ENCODE measurements at regions not wholly inside any gene's neighbourhood (a gene's known extent, or its start where the extent isn't known, plus 50 kb on each side); places are given as distances from the start of the nearest gene placed in this dataset.
"Not testable (repeated sequence)": the region's sequence is repeated elsewhere in the genome, so short reads cannot be mapped to it uniquely, and the experiment has no call there.

GRCh38 chr16:60402941-60403340 is 1633.3 kb downstream of the CDH8 start:
- not testable (repeated sequence) for H3K4me3 ChIP-seq (ENCODE audit: low read length); H3K4me1 ChIP-seq (ENCODE audit: control insufficient read depth, insufficient read depth, low read length); H3K9me3 ChIP-seq (ENCODE audit: control insufficient read depth, low read length); H3K27me3 ChIP-seq (replicated peaks; ENCODE audit: control insufficient read depth, insufficient read depth, low read length); H3K9ac ChIP-seq (ENCODE audit: low read length); DNase-seq (ENCODE audit: low read depth); H3K36me3 ChIP-seq (ENCODE audit: control insufficient read depth, insufficient read depth, low read length, severe bottlenecking)

GRCh38 chr16:60392380-60392779 is 1643.9 kb downstream of the CDH8 start:
- DNase-seq (ENCODE audit: low read depth): no peak
- Histone ChIP-seq H3K36me3 (ENCODE audit: control insufficient read depth, insufficient read depth, low read length, severe bottlenecking) (no peaks in the 10 kb centered on the region), H3K4me3 (ENCODE audit: low read length) (no peak overlapping the region), H3K9ac (ENCODE audit: low read length) (no peak overlapping the region), H3K27me3 (replicated peaks; ENCODE audit: control insufficient read depth, insufficient read depth, low read length) (no peaks in the 10 kb centered on the region), H3K9me3 (ENCODE audit: control insufficient read depth, low read length) (no peaks in the 10 kb centered on the region), H3K4me1 (ENCODE audit: control insufficient read depth, insufficient read depth, low read length) (no peaks in the 10 kb centered on the region)

GRCh38 chr16:60371591-60371990 is 1637.5 kb upstream of the GOT2 start:
- H3K36me3 ChIP-seq (ENCODE audit: control insufficient read depth, insufficient read depth, low read length, severe bottlenecking): no peaks in the 10 kb centered on the region
- H3K4me3 ChIP-seq (ENCODE audit: low read length): no peak overlapping the region
- no peak for DNase-seq (ENCODE audit: low read depth)
- H3K27me3 ChIP-seq (replicated peaks; ENCODE audit: control insufficient read depth, insufficient read depth, low read length): no peaks in the 10 kb centered on the region
- H3K9me3 ChIP-seq (ENCODE audit: control insufficient read depth, low read length): no peaks in the 10 kb centered on the region
- H3K9ac ChIP-seq (ENCODE audit: low read length): no peak overlapping the region
- H3K4me1 ChIP-seq (ENCODE audit: control insufficient read depth, insufficient read depth, low read length): no peaks in the 10 kb centered on the region

- Histone ChIP-seq H3K4me1 (ENCODE audit: control insufficient read depth, insufficient read depth, low read length) (no peaks in the 10 kb centered on the region), H3K27me3 (replicated peaks; ENCODE audit: control insufficient read depth, insufficient read depth, low read length) (no peaks in the 10 kb centered on the region), H3K4me3 (ENCODE audit: low read length) (no peak overlapping the region), H3K9ac (ENCODE audit: low read length) (no peak overlapping the region), H3K36me3 (ENCODE audit: control insufficient read depth, insufficient read depth, low read length, severe bottlenecking) (no peaks in the 10 kb centered on the region), H3K9me3 (ENCODE audit: control insufficient read depth, low read length) (no peaks in the 10 kb centered on the region)
- no peak for DNase-seq (ENCODE audit: low read depth)
Observed at GRCh38 chr16:60367739-60368138, 1633.6 kb upstream of the GOT2 start.

GRCh38 chr16:60363566-60363965 is 1629.5 kb upstream of the GOT2 start:
- H3K36me3 ChIP-seq (ENCODE audit: control insufficient read depth, insufficient read depth, low read length, severe bottlenecking): no peaks in the 10 kb centered on the region
- DNase-seq (ENCODE audit: low read depth): no peak

GRCh38 chr16:60359866-60360265 is 1625.8 kb upstream of the GOT2 start:
- not testable (repeated sequence) for H3K27me3 ChIP-seq (replicated peaks; ENCODE audit: control insufficient read depth, insufficient read depth, low read length); DNase-seq (ENCODE audit: low read depth)

More at GRCh38 chr16:60363566-60363965, 1629.5 kb upstream of the GOT2 start:
- no peak overlapping the region for H3K9ac ChIP-seq (ENCODE audit: low read length)
- H3K4me1 ChIP-seq (ENCODE audit: control insufficient read depth, insufficient read depth, low read length): no peaks in the 10 kb centered on the region
- no peaks in the 10 kb centered on the region for H3K27me3 ChIP-seq (replicated peaks; ENCODE audit: control insufficient read depth, insufficient read depth, low read length)
- H3K9me3 ChIP-seq (ENCODE audit: control insufficient read depth, low read length): no peaks in the 10 kb centered on the region
- no peak overlapping the region for H3K4me3 ChIP-seq (ENCODE audit: low read length)

GRCh38 chr16:60359412-60359811 is 1625.3 kb upstream of the GOT2 start:
- H3K27me3 ChIP-seq (replicated peaks; ENCODE audit: control insufficient read depth, insufficient read depth, low read length); H3K9ac ChIP-seq (ENCODE audit: low read length); H3K4me1 ChIP-seq (ENCODE audit: control insufficient read depth, insufficient read depth, low read length); DNase-seq (ENCODE audit: low read depth); H3K9me3 ChIP-seq (ENCODE audit: control insufficient read depth, low read length); H3K36me3 ChIP-seq (ENCODE audit: control insufficient read depth, insufficient read depth, low read length, severe bottlenecking); H3K4me3 ChIP-seq (ENCODE audit: low read length): not testable (repeated sequence)

More at GRCh38 chr16:60359866-60360265, 1625.8 kb upstream of the GOT2 start:
- not testable (repeated sequence) for H3K4me3 ChIP-seq (ENCODE audit: low read length); H3K9me3 ChIP-seq (ENCODE audit: control insufficient read depth, low read length); H3K4me1 ChIP-seq (ENCODE audit: control insufficient read depth, insufficient read depth, low read length); H3K9ac ChIP-seq (ENCODE audit: low read length); H3K36me3 ChIP-seq (ENCODE audit: control insufficient read depth, insufficient read depth, low read length, severe bottlenecking)

- H3K9ac ChIP-seq (ENCODE audit: low read length); H3K4me1 ChIP-seq (ENCODE audit: control insufficient read depth, insufficient read depth, low read length); H3K36me3 ChIP-seq (ENCODE audit: control insufficient read depth, insufficient read depth, low read length, severe bottlenecking); H3K4me3 ChIP-seq (ENCODE audit: low read length); H3K9me3 ChIP-seq (ENCODE audit: control insufficient read depth, low read length); DNase-seq (ENCODE audit: low read depth); H3K27me3 ChIP-seq (replicated peaks; ENCODE audit: control insufficient read depth, insufficient read depth, low read length): not testable (repeated sequence)
Observed at GRCh38 chr16:60357876-60358522, 1623.9 kb upstream of the GOT2 start.

GRCh38 chr16:60346256-60346655 is 1612.1 kb upstream of the GOT2 start:
- Histone ChIP-seq H3K27me3 (replicated peaks; ENCODE audit: control insufficient read depth, insufficient read depth, low read length) (no peaks in the 10 kb centered on the region), H3K9me3 (ENCODE audit: control insufficient read depth, low read length) (no peaks in the 10 kb centered on the region), H3K4me3 (ENCODE audit: low read length) (no peak overlapping the region), H3K36me3 (ENCODE audit: control insufficient read depth, insufficient read depth, low read length, severe bottlenecking) (no peaks in the 10 kb centered on the region), H3K4me1 (ENCODE audit: control insufficient read depth, insufficient read depth, low read length) (no peaks in the 10 kb centered on the region), H3K9ac (ENCODE audit: low read length) (no peak overlapping the region)
- DNase-seq (ENCODE audit: low read depth): no peak

- no peak overlapping the region for H3K9ac ChIP-seq (ENCODE audit: low read length)
- no peaks in the 10 kb centered on the region for H3K27me3 ChIP-seq (replicated peaks; ENCODE audit: control insufficient read depth, insufficient read depth, low read length)
- no peaks in the 10 kb centered on the region for H3K4me1 ChIP-seq (ENCODE audit: control insufficient read depth, insufficient read depth, low read length)
- no peaks in the 10 kb centered on the region for H3K9me3 ChIP-seq (ENCODE audit: control insufficient read depth, low read length)
- no peak for DNase-seq (ENCODE audit: low read depth)
- H3K36me3 ChIP-seq (ENCODE audit: control insufficient read depth, insufficient read depth, low read length, severe bottlenecking): no peaks in the 10 kb centered on the region
- no peak overlapping the region for H3K4me3 ChIP-seq (ENCODE audit: low read length)
Observed at GRCh38 chr16:60337671-60338070, 1603.6 kb upstream of the GOT2 start.

- DNase-seq (ENCODE audit: low read depth): no peak
- H3K36me3 ChIP-seq (ENCODE audit: control insufficient read depth, insufficient read depth, low read length, severe bottlenecking): no peaks in the 10 kb centered on the region
- no peak overlapping the region for H3K9ac ChIP-seq (ENCODE audit: low read length)
- H3K9me3 ChIP-seq (ENCODE audit: control insufficient read depth, low read length): no peaks in the 10 kb centered on the region
- H3K27me3 ChIP-seq (replicated peaks; ENCODE audit: control insufficient read depth, insufficient read depth, low read length): no peaks in the 10 kb centered on the region
- H3K4me1 ChIP-seq (ENCODE audit: control insufficient read depth, insufficient read depth, low read length): no peaks in the 10 kb centered on the region
- H3K4me3 ChIP-seq (ENCODE audit: low read length): no peak overlapping the region
Observed at GRCh38 chr16:60331168-60331567, 1597.1 kb upstream of the GOT2 start.

GRCh38 chr16:60329108-60329507 is 1595.0 kb upstream of the GOT2 start:
- Histone ChIP-seq H3K27me3 (replicated peaks; ENCODE audit: control insufficient read depth, insufficient read depth, low read length) (no peaks in the 10 kb centered on the region), H3K4me1 (ENCODE audit: control insufficient read depth, insufficient read depth, low read length) (no peaks in the 10 kb centered on the region), H3K36me3 (ENCODE audit: control insufficient read depth, insufficient read depth, low read length, severe bottlenecking) (no peaks in the 10 kb centered on the region)

More at GRCh38 chr16:60329108-60329507, 1595.0 kb upstream of the GOT2 start:
- DNase-seq (ENCODE audit: low read depth): no peak
- no peaks in the 10 kb centered on the region for H3K9me3 ChIP-seq (ENCODE audit: control insufficient read depth, low read length)
- no peak overlapping the region for H3K4me3 ChIP-seq (ENCODE audit: low read length)
- no peak overlapping the region for H3K9ac ChIP-seq (ENCODE audit: low read length)

Data from adipocyte (in vitro differentiated cells).